Retinal pigment epithelial cell (primary cell): ENCODE measurements at regions not wholly inside any gene's neighbourhood (a gene's known extent, or its start where the extent isn't known, plus 50 kb on each side); places are given as distances from the start of the nearest gene placed in this dataset.

Experiments used
- DNase-seq: peaks from one replicate; pipeline ENCODE4 v3.0.0-alpha.2; 2010; ENCODE audit warnings: low read depth
- H3K4me3 ChIP-seq: 2 replicates; pipeline ENCODE4 v1.5.1; 2011; ENCODE audit warnings: mild to moderate bottlenecking, low read length, control low read depth, moderate library complexity
- TF ChIP-seq, protein P1 (sequence below): conservative IDR thresholded peaks from 2 replicates; pipeline ENCODE4 v1.5.1; 2011; ENCODE audit warnings: low read depth, low read length, control low read depth, inconsistent platforms

DNA sequence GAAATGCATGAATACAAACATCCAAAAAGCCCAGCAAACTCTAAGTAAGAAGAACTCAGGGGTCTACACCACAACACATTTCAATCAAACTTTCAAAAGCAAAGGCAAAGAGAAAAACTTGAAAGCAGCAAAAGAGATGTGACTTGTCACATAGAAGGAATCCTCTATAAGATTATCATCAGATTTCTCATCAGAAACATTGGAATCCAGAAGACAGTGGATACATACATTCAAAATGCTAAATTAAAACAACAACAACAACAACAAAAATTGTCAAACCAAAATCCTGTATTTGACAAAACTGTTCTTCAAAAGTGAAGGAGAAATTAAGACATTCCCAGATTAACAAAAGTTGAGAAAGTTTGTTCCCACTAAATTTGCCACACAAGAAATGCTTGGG lies 362.7 kb downstream of the ZNF608 start:
- DNase-seq = no peak
- TF ChIP-seq, protein P1, sequence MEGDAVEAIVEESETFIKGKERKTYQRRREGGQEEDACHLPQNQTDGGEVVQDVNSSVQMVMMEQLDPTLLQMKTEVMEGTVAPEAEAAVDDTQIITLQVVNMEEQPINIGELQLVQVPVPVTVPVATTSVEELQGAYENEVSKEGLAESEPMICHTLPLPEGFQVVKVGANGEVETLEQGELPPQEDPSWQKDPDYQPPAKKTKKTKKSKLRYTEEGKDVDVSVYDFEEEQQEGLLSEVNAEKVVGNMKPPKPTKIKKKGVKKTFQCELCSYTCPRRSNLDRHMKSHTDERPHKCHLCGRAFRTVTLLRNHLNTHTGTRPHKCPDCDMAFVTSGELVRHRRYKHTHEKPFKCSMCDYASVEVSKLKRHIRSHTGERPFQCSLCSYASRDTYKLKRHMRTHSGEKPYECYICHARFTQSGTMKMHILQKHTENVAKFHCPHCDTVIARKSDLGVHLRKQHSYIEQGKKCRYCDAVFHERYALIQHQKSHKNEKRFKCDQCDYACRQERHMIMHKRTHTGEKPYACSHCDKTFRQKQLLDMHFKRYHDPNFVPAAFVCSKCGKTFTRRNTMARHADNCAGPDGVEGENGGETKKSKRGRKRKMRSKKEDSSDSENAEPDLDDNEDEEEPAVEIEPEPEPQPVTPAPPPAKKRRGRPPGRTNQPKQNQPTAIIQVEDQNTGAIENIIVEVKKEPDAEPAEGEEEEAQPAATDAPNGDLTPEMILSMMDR = no peak
- H3K4me3 ChIP-seq = no peak overlapping the region

DNA sequence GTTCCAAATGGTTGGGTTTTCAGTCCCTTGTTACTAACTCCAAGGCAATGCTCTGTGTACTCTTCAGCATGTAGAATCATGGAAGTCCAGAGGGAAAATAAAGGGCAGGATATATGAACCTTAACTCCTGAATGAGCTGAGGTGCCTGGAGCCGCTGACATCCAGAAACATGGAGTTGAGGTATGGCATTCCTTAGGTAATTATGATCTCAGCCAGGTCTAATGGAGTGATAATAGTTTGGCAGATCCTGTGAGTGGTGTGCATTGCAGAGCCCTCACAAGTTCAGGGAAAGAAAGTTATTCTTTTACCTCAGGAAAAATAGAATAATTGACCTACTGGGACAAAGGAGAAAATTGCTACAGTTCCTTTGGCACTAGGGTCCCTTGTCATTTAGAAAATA lies 369.1 kb downstream of the ZNF608 start:
- no peak for DNase-seq
- no peak overlapping the region for H3K4me3 ChIP-seq
- TF ChIP-seq, protein P1 = no peak

DNA sequence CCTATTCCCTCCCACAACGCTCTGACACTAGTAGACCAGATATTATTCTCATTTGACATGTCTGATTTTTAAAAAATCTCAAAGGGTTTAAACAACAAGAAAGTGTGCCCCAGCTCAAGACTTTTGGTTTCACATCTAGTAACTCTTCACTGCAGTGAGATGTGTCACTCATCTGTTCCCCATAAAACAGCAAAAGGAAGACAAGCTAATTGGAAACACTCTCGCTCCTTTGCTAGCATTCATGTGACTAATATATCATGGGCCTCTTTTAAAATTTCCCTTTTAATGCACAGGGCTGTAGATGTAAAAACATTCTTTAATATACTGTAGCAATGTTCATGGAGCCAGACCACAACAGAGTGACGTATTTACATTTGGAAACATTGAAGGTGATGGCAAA lies 372.6 kb downstream of the ZNF608 start:
- no peak overlapping the region for H3K4me3 ChIP-seq
- TF ChIP-seq, protein P1 = no peak
- DNase-seq = no peak

DNA sequence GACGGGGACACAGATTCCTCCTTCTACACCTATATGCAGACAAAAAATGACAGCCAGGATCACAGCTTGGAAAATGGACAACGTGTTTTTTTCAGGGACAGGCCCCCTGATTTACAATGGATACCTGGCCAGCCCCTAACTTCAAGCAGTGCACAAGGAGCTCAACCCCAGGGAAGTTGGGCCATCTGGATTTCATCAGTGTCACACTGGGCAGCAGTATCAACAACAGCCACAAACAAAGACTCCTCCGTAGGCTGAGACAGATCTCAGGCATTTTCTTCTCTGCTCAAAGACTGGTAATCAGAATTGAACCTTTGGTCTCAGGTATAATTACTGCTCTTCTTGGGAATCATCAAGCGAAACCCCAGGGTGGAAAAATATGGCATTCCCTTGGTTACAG lies 374.0 kb downstream of the ZNF608 start:
- H3K4me3 ChIP-seq = no peak overlapping the region
- DNase-seq = no peak
- TF ChIP-seq, protein P1 = no peak

DNA sequence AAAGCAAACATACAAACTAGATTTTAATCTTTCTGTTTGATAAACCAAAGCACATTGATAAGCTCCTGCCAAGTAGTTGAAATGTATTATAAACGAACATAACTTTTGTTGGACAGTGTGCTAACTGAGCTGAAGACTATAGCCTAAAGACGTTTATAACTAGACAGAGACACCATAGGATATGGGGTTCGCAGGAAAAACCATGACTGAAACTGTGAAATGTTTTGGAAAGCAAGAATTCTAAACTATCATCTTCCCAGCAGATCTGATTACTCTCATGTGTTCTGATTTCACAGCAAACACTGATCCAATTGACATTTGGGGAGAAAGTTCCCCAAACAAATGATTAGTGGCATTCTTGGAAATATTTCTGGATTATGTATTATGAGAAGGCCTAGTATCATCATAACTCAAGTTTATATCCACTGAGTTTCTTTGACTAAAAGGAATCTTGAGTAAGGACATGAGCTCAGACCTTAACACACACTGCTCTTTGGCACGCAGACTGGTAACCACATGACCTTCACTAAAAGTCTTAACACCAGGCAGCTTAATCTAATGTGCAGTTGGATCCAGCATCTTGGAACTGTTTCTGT lies 375.2 kb downstream of the ZNF608 start:
- TF ChIP-seq, protein P1 = no peak
- H3K4me3 ChIP-seq = no peak overlapping the region
- no peak for DNase-seq

DNA sequence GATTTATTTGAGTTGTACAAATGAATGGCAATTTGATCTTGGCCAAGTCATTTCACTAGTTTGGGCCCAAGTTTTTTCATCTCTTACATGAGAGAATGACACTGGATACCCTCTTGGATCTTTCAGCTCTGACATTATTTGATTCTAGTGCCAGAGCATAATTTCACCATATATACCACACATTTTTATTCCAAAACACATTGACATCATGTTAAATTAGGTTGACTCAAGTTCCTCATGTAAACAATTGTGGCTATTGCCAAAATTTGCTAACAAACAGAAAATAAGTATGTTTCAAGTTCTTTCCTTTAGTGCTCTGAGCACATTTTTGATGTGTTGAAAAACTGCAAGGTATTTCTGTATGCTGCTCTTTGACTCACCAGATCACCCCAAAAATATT lies 375.8 kb downstream of the ZNF608 start:
- no peak overlapping the region for H3K4me3 ChIP-seq
- DNase-seq = no peak
- TF ChIP-seq, protein P1 = no peak

DNA sequence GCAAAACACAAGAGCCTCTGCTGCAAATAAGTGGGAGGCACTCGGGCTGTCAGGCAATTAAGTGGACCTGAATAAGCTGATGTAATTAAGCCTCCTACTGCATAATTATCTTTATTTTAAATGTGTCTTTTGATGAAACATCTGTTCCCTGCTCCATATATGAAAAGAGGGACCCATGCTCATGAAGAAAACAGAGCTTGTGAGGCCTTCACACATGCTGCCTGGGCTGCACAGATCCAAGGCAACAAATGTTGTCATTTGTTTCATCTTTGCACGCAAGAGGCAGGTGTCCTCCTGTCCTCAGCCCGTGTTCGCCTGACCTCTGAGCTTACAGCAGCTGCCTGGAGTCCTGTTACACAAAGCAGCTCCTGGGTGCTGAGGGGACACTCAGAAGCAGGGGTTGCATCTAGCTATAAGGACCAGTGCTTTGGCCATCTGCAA lies 381.1 kb downstream of the ZNF608 start:
- no peak for DNase-seq
- H3K4me3 ChIP-seq = no peak overlapping the region
- TF ChIP-seq, protein P1 = no peak
